IPS-18a (cell line): ENCODE measurements at regions not wholly inside any gene's neighbourhood (a gene's known extent, or its start where the extent isn't known, plus 50 kb on each side); places are given as distances from the start of the nearest gene placed in this dataset.
"Not testable (repeated sequence)": the region's sequence is repeated elsewhere in the genome, so short reads cannot be mapped to it uniquely, and the experiment has no call there.

Experiments used
- H3K27ac ChIP-seq: one replicate; pipeline ENCODE4 v1.5.1; 2013; ENCODE audit warnings: low read length
- H3K27me3 ChIP-seq: one replicate; pipeline ENCODE4 v1.6.1; 2013; ENCODE audit warnings: mild to moderate bottlenecking, low read length; ENCODE audit not compliant: control insufficient read depth, insufficient read depth
- H3K36me3 ChIP-seq: one replicate; pipeline ENCODE4 v1.6.1; 2013; ENCODE audit warnings: low read depth, low read length; ENCODE audit not compliant: control insufficient read depth
- H3K4me1 ChIP-seq: one replicate; pipeline ENCODE4 v1.6.1; 2013; ENCODE audit warnings: low read depth, low read length; ENCODE audit not compliant: control insufficient read depth
- H3K4me3 ChIP-seq: one replicate; pipeline ENCODE4 v1.5.1; 2013; ENCODE audit warnings: low read length
- H3K9ac ChIP-seq: one replicate; pipeline ENCODE4 v1.6.1; 2013; ENCODE audit warnings: mild to moderate bottlenecking, low read length, moderate library complexity
- H3K9me3 ChIP-seq: one replicate; pipeline ENCODE4 v1.6.1; 2013; ENCODE audit warnings: low read depth, low read length; ENCODE audit not compliant: control insufficient read depth

- H3K27me3 ChIP-seq, result no peaks in the 10 kb centered on the region
- no peak overlapping the region for H3K4me3 ChIP-seq
- no peak overlapping the region for H3K27ac ChIP-seq
- peaks cover 7% of the 10 kb centered on the region for H3K4me1 ChIP-seq
- H3K36me3 ChIP-seq, result no peaks in the 10 kb centered on the region
- no peaks in the 10 kb centered on the region for H3K9me3 ChIP-seq
- H3K9ac ChIP-seq, result no peak overlapping the region
Measured at GRCh38 chr13:50422181-50423148, 407.2 kb downstream of the KCNRG start.

GRCh38 chr13:50424993-50425392, 409.7 kb downstream of the KCNRG start:
- Histone ChIP-seq H3K27me3 (no peaks in the 10 kb centered on the region), H3K9ac (no peak overlapping the region), H3K9me3 (no peaks in the 10 kb centered on the region), H3K36me3 (no peaks in the 10 kb centered on the region), H3K4me1 (no peaks in the 10 kb centered on the region), H3K4me3 (no peak overlapping the region), H3K27ac (no peak overlapping the region)

DNA sequence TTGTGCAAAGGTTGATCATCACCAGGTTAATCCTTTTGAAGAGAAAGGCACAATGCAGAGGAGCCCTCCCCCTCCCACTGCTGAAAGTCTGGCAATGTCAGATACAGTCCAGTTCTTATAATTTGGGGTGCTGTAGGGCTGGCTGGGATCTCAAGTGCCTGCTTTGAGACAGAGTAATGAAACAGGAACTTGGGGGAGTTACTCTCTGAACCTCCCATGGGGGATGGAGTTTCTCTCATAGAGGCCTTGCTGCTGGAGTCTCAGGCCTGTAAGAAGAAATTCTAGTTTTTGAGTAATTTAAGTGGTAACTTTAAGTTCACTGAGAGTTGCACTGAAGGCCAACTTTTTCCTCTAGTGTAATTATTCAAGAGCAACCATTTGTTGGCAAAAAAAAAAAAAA, 410.5 kb downstream of the KCNRG start:
- no peaks in the 10 kb centered on the region for H3K9me3 ChIP-seq
- no peak overlapping the region for H3K9ac ChIP-seq
- no peaks in the 10 kb centered on the region for H3K36me3 ChIP-seq
- H3K27me3 ChIP-seq, result no peaks in the 10 kb centered on the region
- no peak overlapping the region for H3K27ac ChIP-seq
- no peaks in the 10 kb centered on the region for H3K4me1 ChIP-seq
- no peak overlapping the region for H3K4me3 ChIP-seq

GRCh38 chr13:50426927-50427326, 411.7 kb downstream of the KCNRG start:
- no peak overlapping the region for H3K27ac ChIP-seq
- H3K4me1 ChIP-seq, result no peaks in the 10 kb centered on the region
- no peaks in the 10 kb centered on the region for H3K36me3 ChIP-seq
- H3K4me3 ChIP-seq, result no peak overlapping the region
- no peaks in the 10 kb centered on the region for H3K27me3 ChIP-seq
- no peaks in the 10 kb centered on the region for H3K9me3 ChIP-seq
- no peak overlapping the region for H3K9ac ChIP-seq

DNA sequence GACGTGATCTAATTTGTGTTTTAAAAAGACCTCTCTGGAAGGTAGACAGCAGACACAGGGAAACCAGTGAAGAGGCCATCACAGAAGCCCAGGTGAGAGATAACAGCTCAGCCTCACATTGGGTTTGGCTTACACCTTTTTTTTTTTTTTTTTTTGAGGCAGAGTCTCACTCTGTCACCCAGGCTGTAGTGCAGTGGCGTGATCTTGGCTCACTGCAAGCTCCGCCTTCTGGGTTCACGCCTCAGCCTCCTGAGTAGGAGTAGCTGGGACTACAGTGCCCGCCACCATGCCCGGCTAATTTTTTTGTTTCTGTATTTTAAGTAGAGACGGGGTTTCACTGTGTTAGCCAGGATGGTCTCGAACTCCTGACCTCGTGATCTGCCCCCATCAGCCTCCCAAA, 412.3 kb downstream of the KCNRG start:
- not testable (repeated sequence) for H3K4me1 ChIP-seq, H3K4me3 ChIP-seq, H3K9ac ChIP-seq, H3K27me3 ChIP-seq, H3K36me3 ChIP-seq, H3K9me3 ChIP-seq, H3K27ac ChIP-seq

GRCh38 chr13:50428183-50428877, 413.1 kb downstream of the KCNRG start:
- Histone ChIP-seq H3K4me3 (no peak overlapping the region), H3K9ac (no peak overlapping the region), H3K27me3 (no peaks in the 10 kb centered on the region), H3K4me1 (no peaks in the 10 kb centered on the region), H3K36me3 (no peaks in the 10 kb centered on the region), H3K9me3 (no peaks in the 10 kb centered on the region), H3K27ac (no peak overlapping the region)

GRCh38 chr13:50435011-50435410, 408.5 kb downstream of the DLEU7 start:
- H3K4me1 ChIP-seq, result no peaks in the 10 kb centered on the region
- no peak overlapping the region for H3K9ac ChIP-seq
- no peak overlapping the region for H3K4me3 ChIP-seq
- no peaks in the 10 kb centered on the region for H3K36me3 ChIP-seq
- no peak overlapping the region for H3K27ac ChIP-seq
- no peaks in the 10 kb centered on the region for H3K9me3 ChIP-seq
- H3K27me3 ChIP-seq, result no peaks in the 10 kb centered on the region

DNA sequence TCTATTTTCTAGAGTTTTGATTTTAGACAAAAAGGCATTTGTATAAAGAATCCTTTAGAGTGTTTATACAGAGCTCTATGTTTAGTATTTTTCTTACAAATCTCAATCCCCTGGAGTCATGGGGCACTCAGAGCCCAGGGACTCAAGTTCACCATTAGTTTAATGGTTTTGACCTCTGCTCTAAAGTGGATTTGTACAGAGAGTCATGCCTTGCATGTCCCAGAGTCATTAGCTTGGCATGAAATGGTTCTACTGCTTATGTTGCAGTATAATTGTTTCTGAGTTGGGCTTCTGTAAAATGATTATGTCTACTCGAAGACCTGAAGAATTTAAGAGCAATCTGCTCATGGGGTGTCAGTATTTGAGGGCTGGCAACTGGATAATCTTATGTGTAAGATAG, 406.2 kb downstream of the DLEU7 start:
- Histone ChIP-seq H3K4me1 (no peaks in the 10 kb centered on the region), H3K9me3 (no peaks in the 10 kb centered on the region)

DNA sequence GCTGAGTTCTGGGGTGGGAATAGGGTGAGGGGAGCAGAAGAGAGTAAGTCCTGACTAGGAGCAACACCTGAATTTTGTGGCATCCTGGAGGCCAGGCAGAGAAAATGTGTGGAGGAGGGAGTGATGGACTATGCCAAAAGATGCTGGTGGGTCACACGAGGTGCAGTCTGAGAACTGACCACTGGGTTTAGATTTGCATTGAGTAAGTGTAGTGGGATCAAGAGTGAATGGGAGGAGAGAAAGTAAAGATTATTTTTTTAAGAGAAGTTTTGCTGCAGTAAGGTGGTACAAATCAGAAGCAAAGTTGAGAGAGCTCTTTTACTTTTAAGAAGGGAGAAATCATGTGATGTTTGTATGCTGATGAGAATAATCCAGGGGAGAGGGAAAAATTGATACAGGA, 405.1 kb downstream of the DLEU7 start:
- no peaks in the 10 kb centered on the region for H3K9me3 ChIP-seq
- H3K27ac ChIP-seq, result no peak overlapping the region
- H3K4me1 ChIP-seq, result no peaks in the 10 kb centered on the region
- no peaks in the 10 kb centered on the region for H3K36me3 ChIP-seq
- no peak overlapping the region for H3K4me3 ChIP-seq
- no peaks in the 10 kb centered on the region for H3K27me3 ChIP-seq
- no peak overlapping the region for H3K9ac ChIP-seq

More for the DNA sequence above, 406.2 kb downstream of the DLEU7 start:
- no peaks in the 10 kb centered on the region for H3K27me3 ChIP-seq
- no peak overlapping the region for H3K27ac ChIP-seq
- H3K4me3 ChIP-seq, result no peak overlapping the region
- no peak overlapping the region for H3K9ac ChIP-seq
- no peaks in the 10 kb centered on the region for H3K36me3 ChIP-seq

DNA sequence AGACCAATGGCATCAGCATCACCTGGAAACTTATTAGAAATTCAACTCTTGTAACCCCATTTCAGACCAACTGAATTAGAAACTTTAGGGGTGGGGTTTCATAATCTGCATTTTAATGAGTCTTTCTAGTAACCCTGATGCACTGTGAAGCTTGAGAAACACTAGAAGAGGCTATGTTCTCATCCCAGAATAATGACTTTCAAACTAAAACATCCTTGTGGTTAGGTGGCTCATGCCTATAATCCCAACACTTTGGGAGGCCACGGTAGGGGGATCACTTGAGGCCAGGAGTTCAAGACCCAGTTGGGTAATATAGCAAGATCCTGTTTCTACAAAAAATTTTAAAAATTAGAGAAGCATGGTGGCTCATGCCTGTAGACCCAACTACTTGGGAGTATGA, 402.4 kb downstream of the DLEU7 start:
- H3K27ac ChIP-seq, result no peak overlapping the region
- H3K36me3 ChIP-seq, result no peaks in the 10 kb centered on the region
- no peak overlapping the region for H3K9ac ChIP-seq
- no peak overlapping the region for H3K4me3 ChIP-seq
- H3K9me3 ChIP-seq, result no peaks in the 10 kb centered on the region
- H3K4me1 ChIP-seq, result peaks cover 14% of the 10 kb centered on the region
- H3K27me3 ChIP-seq, result no peaks in the 10 kb centered on the region

DNA sequence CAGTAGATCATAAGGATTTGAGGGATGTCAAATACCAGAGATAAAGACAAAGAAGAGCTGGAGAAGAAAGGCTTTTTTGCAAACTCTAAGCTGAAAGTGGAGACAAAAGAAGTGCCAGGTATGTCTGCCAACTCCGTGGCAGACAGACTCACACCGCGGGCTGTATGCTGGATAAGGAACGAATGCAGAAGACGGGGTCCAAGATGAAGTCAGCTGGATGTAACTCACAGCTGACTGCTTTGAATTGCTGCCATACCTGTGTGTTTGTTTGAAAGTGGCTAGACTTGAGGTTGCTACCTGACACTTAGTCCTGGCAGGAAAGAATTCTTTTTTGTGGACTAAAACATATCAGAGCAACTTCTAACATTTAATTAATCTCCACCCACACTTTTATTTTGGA, 398.8 kb downstream of the DLEU7 start:
- Histone ChIP-seq H3K27ac (no peak overlapping the region), H3K9me3 (no peaks in the 10 kb centered on the region), H3K4me3 (no peak overlapping the region), H3K4me1 (peaks cover 40% of the 10 kb centered on the region), H3K36me3 (no peaks in the 10 kb centered on the region), H3K9ac (no peak overlapping the region), H3K27me3 (no peaks in the 10 kb centered on the region)
